Stimulated activated CD8-positive, alpha-beta memory T cell treated with anti-CD3 and anti-CD28 coated beads, Interleukin-2, amount 100 ng/mL, for 1 hour (primary cell): ENCODE measurements at regions not wholly inside any gene's neighbourhood (a gene's known extent, or its start where the extent isn't known, plus 50 kb on each side); places are given as distances from the start of the nearest gene placed in this dataset.
"Not testable (repeated sequence)": the region's sequence is repeated elsewhere in the genome, so short reads cannot be mapped to it uniquely, and the experiment has no call there.

ENCODE experiments used
- DNase-seq, 2 donors: peaks; one replicate each; pipeline ENCODE4 v3.0.0-alpha.2; 2020; ENCODE audit warnings: low read depth in 2 of 2

GRCh38 chr4:11710453-11711093 lies 281.9 kb upstream of the HS3ST1 start:
- DNase-seq, result no peak

GRCh38 chr4:11704186-11704830 lies 275.6 kb upstream of the HS3ST1 start:
- no peak for DNase-seq

GRCh38 chr4:11702886-11703557 lies 274.3 kb upstream of the HS3ST1 start:
- DNase-seq, result no peak

- no peak for DNase-seq
These were observed 273.5 kb upstream of the HS3ST1 start for GRCh38 chr4:11701966-11702725.

GRCh38 chr4:11700751-11701226 lies 272.1 kb upstream of the HS3ST1 start:
- DNase-seq, result no peak

GRCh38 chr4:11698846-11699590 lies 270.3 kb upstream of the HS3ST1 start:
- DNase-seq, result no peak

- DNase-seq, result no peak
These were observed 269.3 kb upstream of the HS3ST1 start for GRCh38 chr4:11698033-11698432.

GRCh38 chr4:11693693-11694092 lies 265.0 kb upstream of the HS3ST1 start:
- DNase-seq, result no peak

- DNase-seq, result no peak
These were observed 262.5 kb upstream of the HS3ST1 start for GRCh38 chr4:11691236-11691635.

GRCh38 chr4:11687727-11688126 lies 259.0 kb upstream of the HS3ST1 start:
- DNase-seq, result no peak

GRCh38 chr4:11685481-11685880 lies 256.8 kb upstream of the HS3ST1 start:
- DNase-seq, result no peak

- no peak for DNase-seq
These were observed 246.5 kb upstream of the HS3ST1 start for GRCh38 chr4:11675051-11675800.

GRCh38 chr4:11670304-11670703 lies 241.6 kb upstream of the HS3ST1 start:
- DNase-seq, result no peak

- DNase-seq, result no peak
These were observed 240.5 kb upstream of the HS3ST1 start for GRCh38 chr4:11669156-11669555.

- DNase-seq, result no peak
These were observed 234.4 kb upstream of the HS3ST1 start for GRCh38 chr4:11663114-11663513.

GRCh38 chr4:11650801-11651596 lies 222.3 kb upstream of the HS3ST1 start:
- DNase-seq, result no peak

GRCh38 chr4:11647433-11647832 lies 218.7 kb upstream of the HS3ST1 start:
- no peak for DNase-seq

- DNase-seq, result not testable (repeated sequence)
These were observed 214.4 kb upstream of the HS3ST1 start for GRCh38 chr4:11643081-11643480.

- DNase-seq, result no peak
These were observed 211.9 kb upstream of the HS3ST1 start for GRCh38 chr4:11640584-11640983.

- DNase-seq, result no peak
These were observed 207.9 kb upstream of the HS3ST1 start for GRCh38 chr4:11636551-11636950.
